A549 (cell line): ENCODE measurements at regions not wholly inside any gene's neighbourhood (a gene's known extent, or its start where the extent isn't known, plus 50 kb on each side); places are given as distances from the start of the nearest gene placed in this dataset.

ENCODE experiments used
- ATAC-seq, 2 experiments: fragments of 200-7000 bp in 1 of 2; fragments of >200 bp in 1 of 2; cut with Nextera tagmentation in 1 of 2; cut with Tn5 transposase in 1 of 2; 3 replicates each; pipeline versions ENCODE4 v1.8.0 to v1.9.1; 2018 to 2020; ENCODE audit warnings: mild to moderate bottlenecking in 1 of 2, moderate library complexity in 1 of 2
- CTCF ChIA-PET: fragments of 300-600 bp; sonication (Branson Sonifier 250); formaldehyde crosslinking; extraction: SDS; loops from one replicate; lab custom pipeline; 2021; ENCODE audit warnings: antibody characterized with exemption, inconsistent platforms; lab: Yijun Ruan, JAX
- POLR2A ChIA-PET: fragments of 350-600 bp; formaldehyde crosslinking; extraction: SDS; loops from one replicate; lab custom pipeline; 2021; ENCODE audit warnings: antibody characterized with exemption, inconsistent platforms; lab: Yijun Ruan, JAX
- DNase-seq, 2 experiments: peaks; one replicate each; pipeline versions ENCODE4 v3.0.0 to v3.0.0-alpha.2; 2011 to 2016; ENCODE audit warnings: low read depth in 1 of 2, low spot score in 1 of 2
- FAIRE-seq: peaks from 2 replicates; lab custom pipeline; 2011; peaks lifted over from hg19 to GRCh38; lab: Jason Lieb, UNC
- H3K27ac ChIP-seq, 2 experiments: fragments of >200 bp; sonication (Bioruptor Twin); formaldehyde crosslinking; 3 replicates each; pipeline ENCODE4 v1.5.1; 2016 to 2017
- H3K4me1 ChIP-seq: fragments of >200 bp; sonication (Bioruptor Twin); formaldehyde crosslinking; 3 replicates; pipeline ENCODE4 v1.6.1; 2016
- H3K4me2 ChIP-seq: fragments of >200 bp; sonication (Bioruptor Twin); formaldehyde crosslinking; 3 replicates; pipeline ENCODE4 v1.6.1; 2016
- H3K4me3 ChIP-seq: fragments of >200 bp; sonication (Bioruptor Twin); formaldehyde crosslinking; 3 replicates; pipeline ENCODE4 v1.5.1; 2016
- H3K9me3 ChIP-seq: fragments of >200 bp; sonication (Bioruptor Twin); formaldehyde crosslinking; 3 replicates; pipeline ENCODE4 v1.6.1; 2016
- BCL3 ChIP-seq: fragments of >200 bp; sonication (Bioruptor Twin); formaldehyde crosslinking; IDR thresholded peaks from 3 replicates; pipeline ENCODE4 v1.6.1; 2016
- BHLHE40 ChIP-seq: IDR thresholded peaks from 2 replicates; pipeline ENCODE4 v1.6.1; 2012; ENCODE audit warnings: low read depth, low read length, inconsistent platforms
- CBX2 ChIP-seq: fragments of 200-600 bp; sonication (generic); IDR thresholded peaks from 2 replicates; pipeline ENCODE4 v1.6.1; 2016; ENCODE audit warnings: low read depth, mild to moderate bottlenecking, borderline replicate concordance
- CBX8 ChIP-seq: fragments of 200-600 bp; sonication (generic); IDR thresholded peaks from 2 replicates; pipeline ENCODE4 v1.6.1; 2016
- CHD4 ChIP-seq: fragments of 200-600 bp; sonication (generic); IDR thresholded peaks from 2 replicates; pipeline ENCODE4 v1.6.1; 2016; ENCODE audit warnings: antibody characterized with exemption, mild to moderate bottlenecking, borderline replicate concordance
- EHF ChIP-seq: fragments of 250-450 bp; sonication (Bioruptor Pico); IDR thresholded peaks from 2 replicates; pipeline ENCODE4 v1.5.0; 2020; ENCODE audit warnings: mild to moderate bottlenecking
- FOSL2 ChIP-seq, 2 experiments: fragments of 450-650 bp in 1 of 2; fragments of >200 bp in 1 of 2; sonication (Bioruptor Twin) in 1 of 2; formaldehyde crosslinking; IDR thresholded peaks; 2 replicates each; pipeline versions ENCODE4 v1.5.0 to v1.6.1; 2016 to 2020; ENCODE audit warnings: mild to moderate bottlenecking in 1 of 2, moderate library complexity in 1 of 2
- FOXS1 ChIP-seq: fragments of 250-450 bp; sonication (Bioruptor Pico); IDR thresholded peaks from 2 replicates; pipeline ENCODE4 v1.5.0; 2020; ENCODE audit warnings: mild to moderate bottlenecking, moderate library complexity
- HMGXB4 ChIP-seq: fragments of 250-450 bp; sonication (Bioruptor Pico); IDR thresholded peaks from 2 replicates; pipeline ENCODE4 v1.5.0; 2021; ENCODE audit warnings: mild to moderate bottlenecking, moderate library complexity, borderline replicate concordance
- HOXB5 ChIP-seq: fragments of 250-450 bp; sonication (Bioruptor Pico); IDR thresholded peaks from 2 replicates; pipeline ENCODE4 v1.5.0; 2020; ENCODE audit warnings: mild to moderate bottlenecking, moderate library complexity
- KDM1A ChIP-seq: fragments of 200-600 bp; sonication (generic); IDR thresholded peaks from 2 replicates; pipeline ENCODE4 v1.6.1; 2016; ENCODE audit warnings: low read depth, mild to moderate bottlenecking
- NR3C1 ChIP-seq: fragments of >200 bp; sonication (Bioruptor Twin); formaldehyde crosslinking; IDR thresholded peaks from 3 replicates; pipeline ENCODE4 v1.6.1; 2017
- RARB ChIP-seq: fragments of 250-450 bp; sonication (Bioruptor Pico); IDR thresholded peaks from 2 replicates; pipeline ENCODE4 v1.8.0; 2021; ENCODE audit warnings: mild to moderate bottlenecking, moderate library complexity
- SMC3 ChIP-seq: fragments of >200 bp; sonication (Bioruptor Twin); formaldehyde crosslinking; IDR thresholded peaks from 3 replicates; pipeline ENCODE4 v1.6.1; 2018; ENCODE audit warnings: inconsistent platforms
- SREBF2 ChIP-seq: fragments of 450-650 bp; IDR thresholded peaks from 2 replicates; pipeline ENCODE4 v1.6.1; 2014; ENCODE audit warnings: mild to moderate bottlenecking, moderate library complexity
- ZC3H11A ChIP-seq: fragments of 450-650 bp; IDR thresholded peaks from 2 replicates; pipeline ENCODE4 v1.6.1; 2014; ENCODE audit warnings: antibody characterized with exemption, mild to moderate bottlenecking
- ZFP36 ChIP-seq: fragments of 450-650 bp; IDR thresholded peaks from 2 replicates; pipeline ENCODE4 v1.6.1; 2014; ENCODE audit warnings: borderline replicate concordance; ENCODE audit not compliant: partially characterized antibody
- ZNF302 ChIP-seq: fragments of 250-450 bp; sonication (Bioruptor Pico); IDR thresholded peaks from 2 replicates; pipeline ENCODE4 v1.9.0; 2021; ENCODE audit warnings: inconsistent platforms, mild to moderate bottlenecking, moderate library complexity
- ZSCAN20 ChIP-seq: fragments of 250-450 bp; sonication (Bioruptor Pico); IDR thresholded peaks from 2 replicates; pipeline ENCODE4 v1.8.0; 2022; ENCODE audit warnings: mild to moderate bottlenecking, moderate library complexity
- WGBS: methylation state at CpG from one replicate; pipeline ENCODE4 v1.1.6; 2017; ENCODE audit errors: missing lambda C conversion rate; 5-methylcytosine and 5-hydroxymethylcytosine counted together
- TF ChIP-seq, protein P1 (sequence below): fragments of 250-450 bp; sonication (Bioruptor Pico); IDR thresholded peaks from 2 replicates; pipeline ENCODE4 v1.5.0; 2020; ENCODE audit warnings: low read depth, mild to moderate bottlenecking, moderate library complexity

DNA sequence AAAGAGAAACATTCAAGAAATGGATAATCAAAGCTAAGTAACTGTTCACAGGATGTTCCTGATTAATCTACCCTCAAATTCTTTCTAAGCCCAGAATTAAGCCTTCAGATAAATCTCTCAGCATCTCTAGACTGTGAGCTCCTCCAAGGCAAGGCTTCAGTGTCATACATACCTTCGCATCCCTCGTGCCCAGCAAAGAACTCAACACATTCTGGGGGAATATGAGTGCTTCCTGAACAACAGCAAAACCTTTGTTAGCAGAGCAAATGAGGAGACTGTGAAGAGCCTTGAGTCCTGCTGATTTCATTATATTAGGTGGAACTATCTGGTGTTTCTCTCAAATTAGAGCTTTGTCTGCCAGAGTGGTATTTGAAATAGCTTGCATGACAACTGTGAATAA, 401.8 kb upstream of the TMPO start:
- FAIRE-seq (no peak), ATAC-seq (no peak), DNase-seq (no peak)
- Histone ChIP-seq H3K4me2 (no peak overlapping the region), H3K9me3 (no peaks in the 10 kb centered on the region), H3K4me3 (no peak overlapping the region), H3K4me1 (no peaks in the 10 kb centered on the region), H3K27ac (no peak overlapping the region)
- TF ChIP-seq BCL3: no peak
- 2% methylated on average over 2 of the region's 2 CpGs for WGBS
- ChIA-PET CTCF (no interaction called here), POLR2A (no interaction called here)

- Histone ChIP-seq H3K4me3 (no peak overlapping the region), H3K27ac (no peak overlapping the region), H3K9me3 (no peaks in the 10 kb centered on the region), H3K4me1 (no peaks in the 10 kb centered on the region), H3K4me2 (no peak overlapping the region)
- POLR2A ChIA-PET: no interaction called here
- FAIRE-seq (no peak), DNase-seq (no peak), ATAC-seq (no peak)
- WGBS: 5% methylated on average over 4 of the region's 4 CpGs
- no peak for TF ChIP-seq KDM1A
- TF ChIP-seq NR3C1: no peak
- no peak for TF ChIP-seq ZFP36
- TF ChIP-seq FOSL2 (IDR thresholded peaks at IDR 0.05): no peak
- TF ChIP-seq FOSL2 (CRISPR knock-in tag; IDR thresholded peaks at IDR 0.05): no peak
- no peak for TF ChIP-seq CBX2
- TF ChIP-seq ZC3H11A: no peak
- no peak for TF ChIP-seq FOXS1 (CRISPR knock-in tag)
- TF ChIP-seq RARB (CRISPR knock-in tag): no peak
- TF ChIP-seq CBX8: no peak
- no peak for TF ChIP-seq ZNF302 (CRISPR knock-in tag)
- no peak for TF ChIP-seq HMGXB4 (CRISPR knock-in tag)
- TF ChIP-seq, protein P1, sequence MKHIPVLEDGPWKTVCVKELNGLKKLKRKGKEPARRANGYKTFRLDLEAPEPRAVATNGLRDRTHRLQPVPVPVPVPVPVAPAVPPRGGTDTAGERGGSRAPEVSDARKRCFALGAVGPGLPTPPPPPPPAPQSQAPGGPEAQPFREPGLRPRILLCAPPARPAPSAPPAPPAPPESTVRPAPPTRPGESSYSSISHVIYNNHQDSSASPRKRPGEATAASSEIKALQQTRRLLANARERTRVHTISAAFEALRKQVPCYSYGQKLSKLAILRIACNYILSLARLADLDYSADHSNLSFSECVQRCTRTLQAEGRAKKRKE: no peak
- CTCF ChIA-PET: no interaction called here
These were observed 393.4 kb upstream of the TMPO start for GRCh38 chr12:98121963-98122362.

GRCh38 chr12:98123021-98123461, 392.3 kb upstream of the TMPO start:
- POLR2A ChIA-PET: no interaction called here
- ATAC-seq (no peak), FAIRE-seq (no peak)
- TF ChIP-seq HOXB5 (CRISPR knock-in tag) (no peak), CBX2 (no peak), SREBF2 (no peak), BHLHE40 (no peak), EHF (no peak), KDM1A (no peak), SMC3 (no peak), ZSCAN20 (CRISPR knock-in tag) (no peak), CHD4 (no peak), FOXS1 (CRISPR knock-in tag) (no peak)
- TF ChIP-seq, all 56 proteins: peak for 0
- H3K4me2 ChIP-seq: no peak overlapping the region
- H3K27ac ChIP-seq: no peak overlapping the region
- no peaks in the 10 kb centered on the region for H3K4me1 ChIP-seq
- no peak overlapping the region for H3K4me3 ChIP-seq
- DNase-seq: no peak
- CTCF ChIA-PET: no interaction called here
- H3K9me3 ChIP-seq: no peaks in the 10 kb centered on the region
- 2% methylated on average over 3 of the region's 3 CpGs for WGBS
